ENCODE measurements at regions not wholly inside any gene's neighbourhood (a gene's known extent, or its start where the extent isn't known, plus 50 kb on each side); places are given as distances from the start of the nearest gene placed in this dataset.

DNA sequence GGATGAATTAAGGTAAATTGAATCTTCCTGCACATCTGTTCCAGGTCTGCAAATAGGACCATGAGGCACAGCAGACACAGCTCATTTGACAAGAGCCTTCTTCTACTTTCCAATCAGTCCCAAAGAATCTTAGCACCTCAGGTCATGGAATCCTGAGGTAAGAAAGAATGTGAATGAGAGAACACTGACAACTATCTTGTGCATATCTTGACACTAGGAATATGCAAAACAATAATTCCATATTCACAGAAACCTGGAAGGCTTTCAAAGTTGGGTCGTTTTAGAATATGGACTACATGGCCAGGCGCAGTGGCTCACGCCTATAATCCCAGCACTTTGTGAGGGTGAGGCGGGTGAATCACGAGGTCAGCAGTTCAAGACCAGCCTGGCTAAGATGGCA is 1009.4 kb upstream of the GOT2 start:
- TF ChIP-seq CTCF (IDR thresholded peaks at IDR 0.05; ENCODE audit: poor library complexity, severe bottlenecking) (no peak), RAD21 (conservative IDR thresholded peaks at IDR 0.05) (no peak)

Measured in neural cell (in vitro differentiated cells).